ENCODE measurements at regions not wholly inside any gene's neighbourhood (a gene's known extent, or its start where the extent isn't known, plus 50 kb on each side); places are given as distances from the start of the nearest gene placed in this dataset.
"Not testable (repeated sequence)": the region's sequence is repeated elsewhere in the genome, so short reads cannot be mapped to it uniquely, and the experiment has no call there.

- not testable (repeated sequence) for DNase-seq (ENCODE audit: low read depth)
These were observed 144.2 kb upstream of the XIRP2 start for GRCh38 chr2:166744117-166744516.

DNA sequence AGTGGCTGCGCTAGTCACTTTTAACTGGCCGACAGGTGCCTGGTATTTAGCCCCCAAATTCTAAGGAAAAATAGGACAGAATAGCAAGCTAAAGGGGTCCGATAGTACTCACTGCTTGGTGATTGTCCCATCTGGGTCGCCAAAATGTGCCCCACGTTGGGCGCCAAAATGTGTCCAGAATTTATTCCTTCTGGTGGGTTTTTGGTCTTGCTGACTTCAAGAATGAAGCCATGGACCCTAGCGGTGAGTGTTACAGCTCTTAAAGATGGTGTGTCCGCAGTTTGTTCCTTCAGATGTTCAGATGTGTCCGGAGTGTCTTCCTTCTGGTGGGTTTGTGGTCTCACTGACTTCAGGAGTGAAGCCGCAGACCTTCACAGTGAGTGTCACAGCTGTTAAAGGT lies 144.8 kb upstream of the XIRP2 start:
- DNase-seq (ENCODE audit: low read depth) = peak; percentile 10

GRCh38 chr2:166727095-166727494 lies 161.2 kb upstream of the XIRP2 start:
- no peak for DNase-seq (ENCODE audit: low read depth)

GRCh38 chr2:166725927-166726924 lies 162.1 kb upstream of the XIRP2 start:
- no peak for DNase-seq (ENCODE audit: low read depth)

DNA sequence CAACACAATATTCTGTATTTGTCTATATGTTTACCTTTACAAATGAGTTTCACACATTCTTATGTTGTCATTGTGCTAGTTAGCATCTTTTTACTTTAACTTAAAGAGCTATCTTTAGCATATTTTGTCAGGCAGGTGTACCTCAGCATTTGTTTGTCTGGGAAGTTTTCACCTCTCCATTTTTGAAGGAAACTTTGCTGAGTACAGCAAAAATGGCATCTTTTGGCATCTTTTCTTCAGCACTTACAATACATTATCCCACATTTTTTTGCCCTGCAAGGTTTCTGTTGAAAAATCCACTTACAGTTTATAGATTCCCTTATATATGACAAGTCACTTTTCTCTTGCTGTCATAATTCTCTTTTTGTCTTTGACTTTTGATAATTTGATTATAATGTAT lies 171.3 kb upstream of the XIRP2 start:
- DNase-seq (ENCODE audit: low read depth) = no peak

- DNase-seq (ENCODE audit: low read depth) = no peak
These were observed 188.2 kb upstream of the XIRP2 start for GRCh38 chr2:166700079-166700478.

DNA sequence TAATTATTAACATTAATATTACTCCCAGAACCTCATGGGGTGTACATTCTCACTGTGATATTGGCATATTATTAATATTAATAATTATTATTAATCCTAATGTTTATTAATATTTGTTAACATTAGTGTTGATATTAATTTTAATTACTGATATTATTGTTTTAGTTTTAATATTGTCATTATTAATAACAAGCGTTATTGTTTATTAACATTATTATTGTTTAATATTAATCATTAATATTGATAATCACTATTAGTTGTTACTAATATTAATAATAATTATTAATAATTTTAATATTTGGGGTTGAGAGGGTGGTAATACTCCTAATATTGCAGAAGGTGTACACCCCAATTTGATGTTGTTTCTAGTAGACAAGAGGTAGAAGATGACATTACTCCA lies 193.1 kb upstream of the XIRP2 start:
- DNase-seq (ENCODE audit: low read depth) = no peak

DNA sequence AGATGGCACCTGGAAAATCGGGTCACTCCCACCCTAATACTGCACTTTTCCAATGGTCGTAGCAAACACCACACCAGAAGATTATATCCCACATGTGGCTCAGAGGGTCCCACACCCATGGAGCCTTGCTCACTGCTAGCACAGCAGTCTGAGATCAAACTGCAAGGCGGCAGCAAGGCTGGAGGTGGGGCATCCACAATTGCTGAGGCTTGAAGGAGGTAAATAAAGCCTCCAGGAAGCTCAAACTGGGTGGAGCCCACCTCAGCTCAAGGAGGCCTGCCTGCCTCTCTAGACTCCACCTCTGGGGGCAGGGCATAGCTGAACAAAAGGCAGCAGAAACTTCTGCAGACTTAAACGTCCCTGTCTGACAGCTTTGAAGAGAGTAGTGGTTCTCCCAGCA lies 192.0 kb upstream of the SCN7A start:
- DNase-seq (ENCODE audit: low read depth) = not testable (repeated sequence)

DNA sequence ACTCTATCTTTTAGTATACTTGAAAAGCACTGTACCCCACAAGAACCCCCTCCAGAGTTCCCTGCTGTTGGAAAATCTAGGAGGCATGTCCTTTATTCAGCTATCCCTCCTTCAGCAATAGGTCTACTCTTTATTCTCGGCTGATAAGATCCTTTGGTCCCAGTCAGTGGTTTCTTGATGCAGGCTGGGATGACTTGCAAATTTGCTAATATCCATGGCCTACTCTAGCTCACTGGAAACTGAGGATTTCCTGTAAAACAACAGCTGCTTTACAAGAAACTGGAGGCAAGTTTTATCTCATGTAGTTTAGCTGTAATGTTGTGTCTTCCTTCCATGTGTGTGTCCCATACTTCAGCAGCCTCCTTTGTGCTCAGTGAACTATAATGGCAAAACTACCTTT lies 183.9 kb upstream of the SCN7A start:
- DNase-seq (ENCODE audit: low read depth) = no peak

GRCh38 chr2:166676716-166677115 lies 182.7 kb upstream of the SCN7A start:
- no peak for DNase-seq (ENCODE audit: low read depth)

DNA sequence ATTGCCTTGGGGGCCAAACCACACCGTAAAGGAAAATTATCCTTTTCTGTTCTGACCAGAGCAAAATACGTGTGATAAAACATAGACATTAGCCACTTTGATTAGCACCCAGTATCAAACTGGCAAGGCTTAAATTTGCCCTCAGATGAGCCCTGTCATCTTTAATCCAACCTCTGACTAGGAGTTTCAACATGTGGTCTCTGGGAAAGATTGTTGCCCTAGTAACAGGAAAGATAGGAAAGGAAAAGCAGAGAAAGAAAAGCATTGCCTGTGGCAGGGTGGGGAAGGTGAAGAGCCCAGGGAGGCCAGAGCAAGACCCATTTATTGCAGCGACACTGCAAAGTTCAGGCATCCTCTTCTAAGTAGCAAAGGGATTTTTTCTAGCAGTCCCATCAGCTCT lies 181.5 kb upstream of the SCN7A start:
- DNase-seq (ENCODE audit: low read depth) = no peak

DNA sequence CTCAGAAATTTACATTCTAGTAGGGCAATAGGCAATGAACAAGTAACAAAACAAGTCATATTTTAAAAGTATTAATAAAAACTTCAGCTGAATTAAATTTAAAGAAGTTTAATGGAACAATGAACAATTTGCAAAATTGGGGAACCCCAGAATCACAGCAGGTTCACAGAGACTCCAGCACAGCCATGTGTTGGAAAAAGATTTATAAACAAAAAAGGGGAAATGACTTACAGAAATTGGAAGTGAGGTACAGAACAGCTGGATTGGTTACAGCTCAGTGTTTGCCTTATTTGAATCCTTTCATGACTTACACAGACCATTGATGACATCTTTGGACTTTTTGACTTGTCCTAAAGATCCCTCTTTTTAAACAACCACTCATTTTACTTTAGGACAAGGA lies 179.9 kb upstream of the SCN7A start:
- DNase-seq (ENCODE audit: low read depth) = no peak

DNA sequence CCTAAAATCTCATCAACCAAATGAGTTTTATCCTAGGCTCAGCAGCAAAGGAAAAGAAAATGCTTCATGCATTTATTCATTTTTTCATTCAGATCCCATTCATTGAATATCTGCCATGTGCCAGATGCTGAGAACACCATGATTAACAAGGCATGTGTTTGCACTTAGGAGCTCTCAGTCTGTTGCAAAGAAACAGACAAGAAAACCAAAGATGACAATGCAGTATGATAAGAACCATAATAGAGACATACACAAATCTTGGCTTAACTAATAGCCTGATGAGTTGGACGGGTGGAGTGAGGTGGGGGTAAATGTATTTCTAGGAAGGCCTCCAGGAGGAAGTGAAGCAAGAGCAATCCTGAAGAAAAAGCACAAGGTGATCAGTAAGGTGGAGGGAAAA lies 177.8 kb upstream of the SCN7A start:
- DNase-seq (ENCODE audit: low read depth) = no peak

- no peak for DNase-seq (ENCODE audit: low read depth)
These were observed 177.2 kb upstream of the SCN7A start for GRCh38 chr2:166671235-166671634.

GRCh38 chr2:166665991-166666940 lies 172.2 kb upstream of the SCN7A start:
- no peak for DNase-seq (ENCODE audit: low read depth)

GRCh38 chr2:166661824-166662223 lies 167.8 kb upstream of the SCN7A start:
- no peak for DNase-seq (ENCODE audit: low read depth)

DNA sequence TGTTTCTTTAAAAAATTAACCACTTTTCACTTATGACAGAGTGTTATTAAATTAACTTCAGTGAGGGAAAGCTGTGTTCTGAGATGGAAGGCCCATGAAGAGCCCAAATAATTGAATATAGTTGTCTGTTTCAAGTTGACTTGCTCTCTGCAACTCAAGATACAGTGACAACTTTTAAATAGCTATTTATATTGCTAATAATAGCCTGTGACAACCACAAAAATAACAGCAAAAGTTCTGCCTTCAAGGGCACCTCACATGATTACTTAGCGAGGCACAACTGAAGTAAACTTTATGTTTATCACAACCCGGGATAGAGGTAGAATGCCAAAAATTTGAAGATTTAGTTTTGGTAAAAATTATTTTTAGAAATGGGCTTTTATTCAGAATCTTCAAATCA lies 167.3 kb upstream of the SCN7A start:
- DNase-seq (ENCODE audit: low read depth) = no peak

GRCh38 chr2:166658901-166659300 lies 164.9 kb upstream of the SCN7A start:
- no peak for DNase-seq (ENCODE audit: low read depth)

- no peak for DNase-seq (ENCODE audit: low read depth)
These were observed 159.2 kb upstream of the SCN7A start for GRCh38 chr2:166653185-166653813.

DNA sequence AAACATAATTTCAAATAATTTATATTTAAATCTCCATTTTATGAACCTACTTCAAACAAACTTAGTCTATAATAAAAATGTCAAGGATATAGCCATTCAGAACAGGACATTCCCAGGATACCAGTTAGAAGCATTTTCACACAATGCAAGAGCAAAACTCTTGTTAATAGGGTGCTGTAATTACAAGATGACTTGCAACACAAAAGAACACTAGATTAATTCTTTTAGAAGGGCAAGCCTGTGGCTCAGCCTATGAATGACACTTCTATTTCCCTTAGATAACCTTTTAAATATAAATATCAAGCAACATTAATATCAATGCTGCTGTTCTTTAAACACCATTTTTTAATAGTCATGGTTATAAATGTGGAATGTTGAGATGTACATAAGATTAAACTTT lies 157.9 kb upstream of the SCN7A start:
- DNase-seq (ENCODE audit: low read depth) = no peak

DNA sequence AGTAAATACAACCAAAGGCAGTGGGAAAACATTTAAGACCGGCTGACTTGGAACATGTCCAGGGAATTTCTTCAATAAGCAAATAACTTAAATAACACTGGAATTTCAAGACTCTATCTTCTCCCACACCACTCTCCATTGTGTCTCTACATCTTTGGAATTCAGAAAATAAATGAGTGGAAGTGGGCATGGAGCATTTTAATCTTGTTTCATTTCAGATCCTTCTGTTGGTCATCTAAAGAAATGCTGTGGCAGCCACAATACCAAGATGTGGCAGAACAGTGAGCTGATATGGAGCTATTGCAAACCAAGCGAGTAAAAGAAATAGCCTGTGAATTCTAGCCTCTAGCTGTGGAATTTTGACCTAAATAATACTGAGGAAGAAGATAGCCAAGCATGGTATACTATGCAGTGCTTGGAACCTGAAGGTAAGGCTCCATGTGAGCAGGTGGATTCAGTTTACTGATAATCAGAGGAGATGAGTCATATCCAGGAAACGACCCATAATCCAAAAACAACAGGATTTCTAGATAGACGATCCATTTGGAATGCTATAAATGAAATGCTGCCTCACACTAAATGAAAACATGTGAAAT lies 157.1 kb upstream of the SCN7A start:
- no peak for DNase-seq (ENCODE audit: low read depth)
